Adrenal gland (tissue), 5 donors: ENCODE measurements at regions not wholly inside any gene's neighbourhood (a gene's known extent, or its start where the extent isn't known, plus 50 kb on each side); places are given as distances from the start of the nearest gene placed in this dataset.

Experiments
- POLR2A ChIP-seq, 2 donors: fragments of 450-650 bp; IDR thresholded peaks; one replicate each; pipeline ENCODE4 v1.6.1; 2017; ENCODE audit warnings: antibody characterized with exemption in 2 of 2, mild to moderate bottlenecking in 2 of 2, moderate library complexity in 1 of 2
- TF ChIP-seq, protein P1 (sequence below), 6 experiments: fragments of 450-650 bp in 4 of 6; fragments of 200-600 bp in 2 of 6; sonication (generic) in 1 of 6; IDR thresholded peaks; 1 replicate in 5 of 6; 2 replicates in 1 of 6; pipeline versions ENCODE4 v1.5.1 to v1.8.0; 2016 to 2021; ENCODE audit warnings: antibody characterized with exemption in 6 of 6, mild to moderate bottlenecking in 2 of 6, moderate library complexity in 1 of 6
- donor health status: DM: no; HTN: no; CAD: no.

DNA sequence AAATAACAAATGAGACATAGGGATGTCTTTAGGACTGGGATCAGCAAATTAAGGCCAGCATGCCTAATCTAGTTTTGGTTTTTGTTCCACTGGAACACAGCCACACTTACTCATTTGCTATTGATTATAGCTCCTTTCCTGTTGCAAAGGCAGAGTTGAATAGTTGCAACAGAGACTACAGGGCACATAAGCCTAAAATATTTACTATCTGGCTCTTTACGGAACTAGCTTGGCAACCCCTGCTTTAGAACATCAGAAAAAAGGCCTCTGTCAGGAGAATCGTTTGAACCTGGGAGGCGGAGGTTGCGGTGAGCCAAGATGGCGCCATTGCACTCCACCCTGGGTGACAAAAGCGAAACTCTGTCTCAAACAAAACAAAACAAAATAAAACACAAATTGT is 384.8 kb downstream of the ELAVL2 start:
- TF ChIP-seq POLR2A (IDR thresholded peaks at IDR 0.05): no peak
- TF ChIP-seq, protein P1, sequence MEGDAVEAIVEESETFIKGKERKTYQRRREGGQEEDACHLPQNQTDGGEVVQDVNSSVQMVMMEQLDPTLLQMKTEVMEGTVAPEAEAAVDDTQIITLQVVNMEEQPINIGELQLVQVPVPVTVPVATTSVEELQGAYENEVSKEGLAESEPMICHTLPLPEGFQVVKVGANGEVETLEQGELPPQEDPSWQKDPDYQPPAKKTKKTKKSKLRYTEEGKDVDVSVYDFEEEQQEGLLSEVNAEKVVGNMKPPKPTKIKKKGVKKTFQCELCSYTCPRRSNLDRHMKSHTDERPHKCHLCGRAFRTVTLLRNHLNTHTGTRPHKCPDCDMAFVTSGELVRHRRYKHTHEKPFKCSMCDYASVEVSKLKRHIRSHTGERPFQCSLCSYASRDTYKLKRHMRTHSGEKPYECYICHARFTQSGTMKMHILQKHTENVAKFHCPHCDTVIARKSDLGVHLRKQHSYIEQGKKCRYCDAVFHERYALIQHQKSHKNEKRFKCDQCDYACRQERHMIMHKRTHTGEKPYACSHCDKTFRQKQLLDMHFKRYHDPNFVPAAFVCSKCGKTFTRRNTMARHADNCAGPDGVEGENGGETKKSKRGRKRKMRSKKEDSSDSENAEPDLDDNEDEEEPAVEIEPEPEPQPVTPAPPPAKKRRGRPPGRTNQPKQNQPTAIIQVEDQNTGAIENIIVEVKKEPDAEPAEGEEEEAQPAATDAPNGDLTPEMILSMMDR (IDR thresholded peaks at IDR 0.05): no peak
